DND-41 (cell line): ENCODE measurements at regions not wholly inside any gene's neighbourhood (a gene's known extent, or its start where the extent isn't known, plus 50 kb on each side); places are given as distances from the start of the nearest gene placed in this dataset.

Experiments
- CTCF ChIP-seq: IDR thresholded peaks from 2 replicates; pipeline ENCODE4 v1.5.1; 2012; ENCODE audit warnings: borderline replicate concordance, low read length, moderate library complexity, mild to moderate bottlenecking; ENCODE audit not compliant: poor library complexity, severe bottlenecking; ENCODE audit errors: extremely low read depth
- EZH2 ChIP-seq: IDR thresholded peaks from 3 replicates; pipeline ENCODE4 v1.6.1; 2012; ENCODE audit warnings: borderline replicate concordance, low read depth, mild to moderate bottlenecking, moderate library complexity, low read length, inconsistent platforms; ENCODE audit not compliant: severe bottlenecking

GRCh38 chr4:45713996-45714395 lies 409.9 kb downstream of the GABRG1 start:
- TF ChIP-seq CTCF (no peak), EZH2 (no peak)
